ENCODE measurements at regions not wholly inside any gene's neighbourhood (a gene's known extent, or its start where the extent isn't known, plus 50 kb on each side); places are given as distances from the start of the nearest gene placed in this dataset.
"Not testable (repeated sequence)": the region's sequence is repeated elsewhere in the genome, so short reads cannot be mapped to it uniquely, and the experiment has no call there.

- DNase-seq (ENCODE audit: low read depth in 2 of 3, low spot score in 1 of 3), result not testable (repeated sequence)
Observed at GRCh38 chr6:26720663-26721218, 61.2 kb upstream of the ZNF322 start.

GRCh38 chr6:26730019-26730766 is 70.6 kb upstream of the ZNF322 start:
- DNase-seq (ENCODE audit: low read depth in 2 of 3, low spot score in 1 of 3), result not testable (repeated sequence)

GRCh38 chr6:26734776-26735472 is 75.4 kb upstream of the ZNF322 start:
- DNase-seq (ENCODE audit: low read depth in 2 of 3, low spot score in 1 of 3), result not testable (repeated sequence)

DNA sequence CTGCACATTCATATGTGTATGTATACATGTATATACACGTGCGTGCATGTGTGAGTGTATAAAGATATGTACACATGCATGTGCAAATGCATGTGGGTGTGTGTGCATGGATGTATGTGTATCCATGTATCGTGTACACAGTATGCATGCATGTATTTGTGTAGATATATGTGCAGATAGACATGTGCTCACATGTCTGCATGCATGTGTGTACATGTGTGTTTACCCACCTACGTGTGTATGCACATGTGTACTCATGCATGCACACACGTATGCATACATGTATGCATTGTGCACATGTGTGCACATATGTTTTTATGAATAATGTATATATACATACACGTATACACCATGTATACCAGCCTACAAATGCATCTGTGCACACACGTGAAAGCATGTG is 80.3 kb upstream of the ZNF322 start:
- no peak for DNase-seq (ENCODE audit: low read depth in 2 of 3, low spot score in 1 of 3)

- DNase-seq (ENCODE audit: low read depth in 2 of 3, low spot score in 1 of 3), result no peak
Observed at GRCh38 chr6:26743157-26743821, 83.7 kb upstream of the ZNF322 start.

GRCh38 chr6:26743941-26744699 is 84.6 kb upstream of the ZNF322 start:
- no peak for DNase-seq (ENCODE audit: low read depth in 2 of 3, low spot score in 1 of 3)

DNA sequence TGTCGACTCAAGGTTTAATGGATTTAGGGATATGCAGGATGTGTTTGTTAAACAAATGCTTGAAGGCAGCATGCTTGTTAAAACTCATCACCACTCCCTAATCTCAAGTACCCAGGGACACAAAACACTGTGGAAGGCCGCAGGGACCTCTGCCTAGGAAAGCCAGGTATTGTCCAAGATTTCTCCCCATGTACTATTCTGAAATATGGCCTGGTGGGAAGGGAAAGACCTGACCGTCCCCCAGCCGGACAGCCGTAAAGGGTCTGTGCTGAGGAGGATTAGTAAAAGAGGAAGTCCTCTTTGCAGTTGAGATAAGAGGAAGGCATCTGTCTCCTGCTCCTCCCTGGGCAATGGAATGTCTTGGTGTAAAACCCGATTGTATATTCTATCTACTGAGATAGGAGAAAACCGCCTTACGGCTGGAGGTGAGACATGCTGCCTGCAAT is 85.3 kb upstream of the ZNF322 start:
- DNase-seq (ENCODE audit: low read depth in 2 of 3, low spot score in 1 of 3), result not testable (repeated sequence)

DNA sequence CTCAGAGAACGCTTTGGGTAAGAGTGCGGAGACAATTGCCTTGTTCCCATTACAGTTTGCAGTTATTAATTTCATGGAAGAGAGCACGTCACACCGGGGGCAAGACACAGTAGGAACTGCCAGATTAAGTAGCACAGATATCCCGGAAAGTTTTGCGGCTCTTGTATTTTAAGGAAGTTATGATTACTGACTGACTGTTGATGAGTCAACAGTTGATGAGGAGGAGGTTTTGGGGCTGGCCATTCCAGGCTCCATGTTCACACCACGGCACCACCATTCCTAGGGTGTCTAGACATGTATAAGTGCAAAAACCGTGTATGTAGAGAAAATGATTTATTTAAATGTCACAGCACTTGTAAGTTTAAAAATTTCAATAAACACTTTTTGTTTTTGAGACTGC is 86.4 kb upstream of the ZNF322 start:
- DNase-seq (ENCODE audit: low read depth in 2 of 3, low spot score in 1 of 3), result not testable (repeated sequence)

- not testable (repeated sequence) for DNase-seq (ENCODE audit: low read depth in 2 of 3, low spot score in 1 of 3)
Observed at GRCh38 chr6:26749126-26749758, 89.7 kb upstream of the ZNF322 start.

DNA sequence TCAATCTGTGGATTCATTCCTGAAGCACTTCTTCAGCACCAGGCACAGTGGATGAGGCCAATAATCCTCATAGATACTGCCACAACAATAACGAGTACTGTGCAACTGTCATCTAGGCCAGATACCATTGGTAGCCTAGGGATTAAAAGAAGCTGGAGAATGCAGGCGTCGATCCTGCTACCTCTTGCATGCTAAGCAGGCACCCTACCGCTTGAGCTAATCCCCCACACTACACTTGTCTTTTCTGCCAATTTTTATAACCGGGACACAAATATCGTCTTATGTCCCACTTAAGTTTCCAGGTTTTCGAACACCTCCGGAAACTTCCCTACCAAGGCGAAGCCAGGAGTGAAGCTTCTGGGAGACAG is 90.2 kb upstream of the ZNF322 start:
- DNase-seq (ENCODE audit: low read depth in 2 of 3, low spot score in 1 of 3), result not testable (repeated sequence)

- no peak for DNase-seq (ENCODE audit: low read depth in 2 of 3, low spot score in 1 of 3)
Observed at GRCh38 chr6:26754212-26754611, 94.7 kb upstream of the ZNF322 start.

GRCh38 chr6:26754801-26755200 is 95.3 kb upstream of the ZNF322 start:
- not testable (repeated sequence) for DNase-seq (ENCODE audit: low read depth in 2 of 3, low spot score in 1 of 3)

GRCh38 chr6:26756067-26756805 is 96.7 kb upstream of the ZNF322 start:
- DNase-seq (ENCODE audit: low read depth in 2 of 3, low spot score in 1 of 3), result peak in 1 of 3 donors; percentile 16

DNA sequence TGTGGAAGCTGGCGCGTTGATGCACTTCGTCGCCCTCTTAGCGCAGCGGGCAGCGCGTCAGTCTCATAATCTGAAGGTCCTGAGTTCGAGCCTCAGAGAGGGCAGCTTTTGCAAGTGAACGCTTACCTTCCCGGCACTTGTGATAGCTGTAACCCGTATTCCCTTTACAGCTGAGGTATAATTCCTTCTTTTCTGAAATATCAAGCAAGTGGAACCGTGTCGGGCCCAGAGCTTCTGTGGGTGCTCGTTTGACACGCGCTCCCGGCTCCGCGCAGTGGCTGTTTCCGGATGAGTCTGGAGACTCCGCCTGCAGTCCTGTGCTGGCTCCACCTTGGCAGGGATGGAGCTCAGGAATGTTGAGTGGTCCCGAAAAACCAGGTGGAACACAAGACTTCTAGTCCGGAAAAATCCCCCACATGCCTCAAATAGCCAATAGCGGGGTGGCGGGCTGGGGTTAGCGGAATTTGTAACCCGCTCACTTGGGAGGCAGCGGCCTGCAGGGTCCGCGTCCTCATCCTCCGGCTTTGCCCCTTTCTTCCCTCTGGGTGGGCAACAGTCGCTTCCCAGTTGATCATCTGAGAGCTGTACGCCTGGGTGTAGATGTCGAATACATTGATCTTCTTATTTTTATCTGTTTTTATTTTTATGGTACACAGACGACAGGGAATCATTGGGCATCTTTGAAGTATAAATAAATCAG is 106.8 kb upstream of the ZNF322 start:
- DNase-seq (ENCODE audit: low read depth in 2 of 3, low spot score in 1 of 3), result not testable (repeated sequence)

- not testable (repeated sequence) for DNase-seq (ENCODE audit: low read depth in 2 of 3, low spot score in 1 of 3)
Observed at GRCh38 chr6:26770941-26771666, 111.6 kb upstream of the ZNF322 start.

DNA sequence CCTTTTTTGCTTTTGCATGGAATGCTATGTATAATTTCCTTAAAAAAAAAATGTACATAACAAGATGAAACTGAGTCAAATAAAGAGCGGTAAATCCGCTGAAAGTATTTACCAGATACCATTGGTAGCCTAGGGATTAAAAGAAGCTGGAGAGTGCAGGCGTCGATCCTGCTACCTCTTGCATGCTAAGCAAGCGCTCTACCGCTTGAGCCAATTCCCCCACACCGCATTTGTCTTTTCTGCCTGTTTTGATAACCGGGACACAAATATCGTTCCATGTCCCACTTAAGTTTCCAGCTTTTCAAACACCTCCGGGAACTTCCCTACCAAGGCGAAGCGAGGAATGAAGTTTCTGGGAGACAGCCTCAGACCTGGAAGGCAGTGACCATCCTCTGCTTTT is 113.9 kb upstream of the ZNF322 start:
- DNase-seq (ENCODE audit: low read depth in 2 of 3, low spot score in 1 of 3), result not testable (repeated sequence)

DNA sequence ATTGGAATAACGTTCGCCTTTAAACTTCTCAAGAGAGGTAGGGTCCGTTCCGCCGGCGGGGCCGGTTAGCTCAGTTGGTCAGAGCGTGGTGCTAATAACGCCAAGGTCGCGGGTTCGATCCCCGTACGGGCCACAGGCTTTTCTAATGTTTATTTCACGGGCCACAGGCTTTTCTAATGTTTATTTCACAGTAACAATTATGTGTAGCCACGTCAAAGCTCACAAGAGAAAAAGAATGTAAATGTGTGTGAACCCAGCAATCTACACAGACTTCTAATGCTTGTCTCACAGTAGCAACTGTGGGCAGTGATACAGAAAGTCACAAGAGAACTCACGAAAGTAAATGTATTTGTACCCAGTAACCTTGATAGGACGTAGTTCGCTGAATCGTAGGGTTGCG is 121.0 kb upstream of the ZNF322 start:
- not testable (repeated sequence) for DNase-seq (ENCODE audit: low read depth in 2 of 3, low spot score in 1 of 3)
